GM12864 (cell line): ENCODE measurements at regions not wholly inside any gene's neighbourhood (a gene's known extent, or its start where the extent isn't known, plus 50 kb on each side); places are given as distances from the start of the nearest gene placed in this dataset.
"Not testable (repeated sequence)": the region's sequence is repeated elsewhere in the genome, so short reads cannot be mapped to it uniquely, and the experiment has no call there.

ENCODE experiments used
- DNase-seq: peaks from one replicate; pipeline ENCODE4 v3.0.0-alpha.2; 2011; ENCODE audit warnings: low read depth
- H3K4me3 ChIP-seq: 2 replicates; pipeline ENCODE4 v1.5.1; 2011; ENCODE audit warnings: mild to moderate bottlenecking, low read depth, low read length, control low read depth
- TF ChIP-seq, protein P1 (sequence below): IDR thresholded peaks from 2 replicates; pipeline ENCODE4 v1.5.1; 2011; ENCODE audit warnings: low read depth, mild to moderate bottlenecking, moderate library complexity, low read length, control low read depth, inconsistent platforms; ENCODE audit errors: missing control alignments

DNA sequence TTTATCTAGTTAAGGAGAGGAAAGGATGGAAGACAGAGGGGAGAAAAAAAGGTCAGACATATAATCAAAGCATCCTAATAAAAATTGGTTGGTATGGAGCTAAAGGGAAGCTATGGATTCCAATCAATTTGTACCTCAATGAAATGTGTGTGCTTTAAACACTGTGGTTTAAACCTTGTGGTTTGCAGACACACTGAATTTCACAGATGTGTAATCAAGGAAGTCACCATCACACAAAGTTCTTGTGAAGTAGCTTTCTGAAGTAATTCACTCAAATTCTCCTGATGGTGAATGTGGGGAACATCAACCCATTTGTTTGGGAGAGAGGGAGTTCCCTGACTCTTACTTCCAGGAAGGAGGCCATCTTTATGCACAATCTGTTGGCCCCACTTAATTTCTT, 243.3 kb upstream of the KRR1 start:
- TF ChIP-seq, protein P1, sequence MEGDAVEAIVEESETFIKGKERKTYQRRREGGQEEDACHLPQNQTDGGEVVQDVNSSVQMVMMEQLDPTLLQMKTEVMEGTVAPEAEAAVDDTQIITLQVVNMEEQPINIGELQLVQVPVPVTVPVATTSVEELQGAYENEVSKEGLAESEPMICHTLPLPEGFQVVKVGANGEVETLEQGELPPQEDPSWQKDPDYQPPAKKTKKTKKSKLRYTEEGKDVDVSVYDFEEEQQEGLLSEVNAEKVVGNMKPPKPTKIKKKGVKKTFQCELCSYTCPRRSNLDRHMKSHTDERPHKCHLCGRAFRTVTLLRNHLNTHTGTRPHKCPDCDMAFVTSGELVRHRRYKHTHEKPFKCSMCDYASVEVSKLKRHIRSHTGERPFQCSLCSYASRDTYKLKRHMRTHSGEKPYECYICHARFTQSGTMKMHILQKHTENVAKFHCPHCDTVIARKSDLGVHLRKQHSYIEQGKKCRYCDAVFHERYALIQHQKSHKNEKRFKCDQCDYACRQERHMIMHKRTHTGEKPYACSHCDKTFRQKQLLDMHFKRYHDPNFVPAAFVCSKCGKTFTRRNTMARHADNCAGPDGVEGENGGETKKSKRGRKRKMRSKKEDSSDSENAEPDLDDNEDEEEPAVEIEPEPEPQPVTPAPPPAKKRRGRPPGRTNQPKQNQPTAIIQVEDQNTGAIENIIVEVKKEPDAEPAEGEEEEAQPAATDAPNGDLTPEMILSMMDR, result no peak

DNA sequence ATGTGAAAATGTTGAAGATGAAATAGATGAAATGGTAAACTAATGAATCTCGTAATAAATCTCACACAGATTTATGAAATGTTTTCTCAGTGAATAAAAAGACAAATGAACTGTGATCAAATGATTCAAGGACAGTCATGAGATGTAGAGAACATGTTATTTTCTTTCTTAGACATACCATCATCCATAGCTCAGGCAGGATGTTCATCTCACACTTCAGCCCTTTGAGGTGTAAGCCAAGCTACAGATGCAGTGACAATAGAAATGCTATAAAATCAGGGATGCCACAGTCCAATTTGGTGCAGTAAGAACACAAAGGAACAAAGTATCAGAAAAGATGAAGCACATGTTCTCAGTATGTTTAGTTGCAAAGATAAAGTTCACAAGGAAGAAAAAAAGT, 242.7 kb upstream of the KRR1 start:
- no peak overlapping the region for H3K4me3 ChIP-seq
- TF ChIP-seq, protein P1, result no peak
- DNase-seq, result no peak

More for the DNA sequence above, 243.3 kb upstream of the KRR1 start:
- DNase-seq, result no peak
- H3K4me3 ChIP-seq, result no peak overlapping the region

GRCh38 chr12:75751769-75752471, 240.5 kb upstream of the KRR1 start:
- no peak for DNase-seq
- no peak overlapping the region for H3K4me3 ChIP-seq
- TF ChIP-seq, protein P1, result no peak

GRCh38 chr12:75750716-75751306, 239.4 kb upstream of the KRR1 start:
- H3K4me3 ChIP-seq, result no peak overlapping the region

GRCh38 chr12:75748990-75749389, 237.6 kb upstream of the KRR1 start:
- DNase-seq, H3K4me3 ChIP-seq: not testable (repeated sequence)

More at GRCh38 chr12:75750716-75751306, 239.4 kb upstream of the KRR1 start:
- TF ChIP-seq, protein P1, result no peak
- no peak for DNase-seq

GRCh38 chr12:75748136-75748535, 236.7 kb upstream of the KRR1 start:
- TF ChIP-seq, protein P1, result no peak
- no peak for DNase-seq
- no peak overlapping the region for H3K4me3 ChIP-seq

GRCh38 chr12:75747572-75748021, 236.2 kb upstream of the KRR1 start:
- DNase-seq, result no peak
- TF ChIP-seq, protein P1, result no peak
- H3K4me3 ChIP-seq, result no peak overlapping the region
